ENCODE measurements at regions not wholly inside any gene's neighbourhood (a gene's known extent, or its start where the extent isn't known, plus 50 kb on each side); places are given as distances from the start of the nearest gene placed in this dataset.

- DNase-seq, result no peak
Measured at GRCh38 chr9:73682789-73683188, 531.1 kb downstream of the ANXA1 start.

GRCh38 chr9:73683862-73684591 is 532.4 kb downstream of the ANXA1 start:
- DNase-seq, result peak; percentile 34

GRCh38 chr9:73684601-73685000 is 532.9 kb downstream of the ANXA1 start:
- no peak for DNase-seq

- DNase-seq, result no peak
Measured at GRCh38 chr9:73685786-73686185, 534.1 kb downstream of the ANXA1 start.

- no peak for DNase-seq
Measured at GRCh38 chr9:73689051-73689870, 537.6 kb downstream of the ANXA1 start.

GRCh38 chr9:73701415-73702057 is 549.9 kb downstream of the ANXA1 start:
- DNase-seq, result no peak

- no peak for DNase-seq
Measured at GRCh38 chr9:73714294-73714693, 562.6 kb downstream of the ANXA1 start.

GRCh38 chr9:73715591-73715990 is 563.9 kb downstream of the ANXA1 start:
- DNase-seq, result no peak

GRCh38 chr9:73719660-73720059 is 568.0 kb downstream of the ANXA1 start:
- DNase-seq, result no peak

GRCh38 chr9:73720601-73721000 is 568.9 kb downstream of the ANXA1 start:
- DNase-seq, result no peak

- DNase-seq, result no peak
Measured at GRCh38 chr9:73736270-73736669, 584.6 kb downstream of the ANXA1 start.

- no peak for DNase-seq
Measured at GRCh38 chr9:73738741-73739530, 587.3 kb downstream of the ANXA1 start.

- no peak for DNase-seq
Measured at GRCh38 chr9:73741316-73741715, 589.7 kb downstream of the ANXA1 start.

- no peak for DNase-seq
Measured at GRCh38 chr9:73742412-73742811, 590.7 kb downstream of the ANXA1 start.

GRCh38 chr9:73743826-73744225 is 592.2 kb downstream of the ANXA1 start:
- DNase-seq, result no peak

GRCh38 chr9:73745598-73745997 is 593.9 kb downstream of the ANXA1 start:
- no peak for DNase-seq

- DNase-seq, result no peak
Measured at GRCh38 chr9:73753171-73753570, 601.5 kb downstream of the ANXA1 start.

GRCh38 chr9:73761905-73762304 is 610.2 kb downstream of the ANXA1 start:
- no peak for DNase-seq

GRCh38 chr9:73773896-73774295 is 622.2 kb downstream of the ANXA1 start:
- no peak for DNase-seq

GRCh38 chr9:73775757-73776156 is 624.1 kb downstream of the ANXA1 start:
- DNase-seq, result no peak

- peak; percentile 49 for DNase-seq
Measured at GRCh38 chr9:73780916-73781315, 629.3 kb downstream of the ANXA1 start.

GRCh38 chr9:73782166-73782565 is 630.5 kb downstream of the ANXA1 start:
- no peak for DNase-seq

- no peak for DNase-seq
Measured at GRCh38 chr9:73799446-73799845, 647.8 kb downstream of the ANXA1 start.

Measured in EL (cell line).